Activated CD4-positive, CD25-positive, alpha-beta regulatory T cell treated with anti-CD3 and anti-CD28 coated beads, Interleukin-2, amount 50 U/mL, for 24 hours (primary cell): ENCODE measurements at regions not wholly inside any gene's neighbourhood (a gene's known extent, or its start where the extent isn't known, plus 50 kb on each side); places are given as distances from the start of the nearest gene placed in this dataset.

Experiments
- ATAC-seq, 2 donors: fragments of 150-1000 bp; cut with Tn5 transposase; one replicate each; pipeline ENCODE4 v1.10.0; 2021; ENCODE audit warnings: mild to moderate bottlenecking in 1 of 2, moderate library complexity in 1 of 2

DNA sequence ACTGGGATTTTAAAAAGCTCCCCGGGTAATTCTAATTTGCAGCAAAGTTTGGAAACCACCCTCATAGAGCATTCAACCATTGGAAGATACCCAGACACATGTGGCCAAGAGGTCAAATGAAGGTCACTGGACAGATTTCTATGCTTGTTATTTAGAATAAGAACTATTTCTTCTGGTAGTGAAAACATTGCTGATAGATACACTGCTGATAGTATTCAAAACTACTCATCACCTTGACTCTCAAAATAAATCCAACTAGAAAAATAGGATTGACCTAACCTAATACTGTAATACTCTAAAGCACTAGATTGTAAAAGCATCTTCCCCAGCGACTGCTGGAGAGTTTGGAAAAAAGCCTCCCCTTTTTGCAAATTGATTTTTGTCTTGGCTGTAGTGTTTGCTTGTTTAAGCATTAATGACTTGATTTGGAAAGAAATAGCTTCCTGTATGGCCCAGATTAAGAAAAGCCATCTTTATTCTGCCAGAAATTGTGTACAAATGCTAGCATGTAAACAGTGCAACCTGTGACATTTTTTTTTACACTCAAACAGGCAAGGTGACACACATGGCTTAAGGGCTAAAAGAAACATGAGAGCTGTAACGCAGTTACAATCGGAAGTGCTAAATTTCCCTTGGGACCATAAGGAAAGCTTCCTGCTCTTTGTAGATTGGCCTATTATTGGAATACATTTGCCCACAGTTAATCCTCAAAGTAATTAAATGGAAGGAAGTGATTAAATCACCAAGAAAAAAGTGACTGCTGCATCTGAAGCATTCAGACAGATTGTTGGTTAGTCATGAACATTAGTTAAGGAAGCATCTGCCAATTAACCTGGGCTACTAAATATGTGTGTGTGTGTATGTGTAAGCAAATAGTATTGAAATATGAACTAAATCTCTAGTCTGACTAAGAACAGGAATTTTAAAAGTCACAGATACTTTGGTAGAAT, 356.5 kb upstream of the ATP2B1 start:
- ATAC-seq: no peak

DNA sequence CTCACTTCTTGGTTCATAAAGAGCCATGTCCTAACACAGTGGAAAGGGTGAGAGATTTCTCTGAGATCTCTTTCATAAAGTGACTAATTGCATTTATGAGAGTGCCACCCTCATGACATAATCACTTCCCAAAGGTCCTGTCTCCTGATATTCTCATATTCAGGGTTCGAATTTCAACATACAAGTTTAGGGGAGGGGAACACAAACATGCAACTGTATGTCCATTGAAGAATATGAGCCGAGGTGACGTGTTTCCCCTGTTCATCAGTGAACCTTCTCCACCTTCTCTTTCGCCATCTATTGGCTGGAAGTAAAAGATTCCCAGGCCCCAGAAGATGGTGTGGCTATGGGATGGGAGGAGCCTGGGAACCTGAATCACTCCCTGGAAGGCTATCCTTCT, 354.2 kb upstream of the ATP2B1 start:
- no peak for ATAC-seq

DNA sequence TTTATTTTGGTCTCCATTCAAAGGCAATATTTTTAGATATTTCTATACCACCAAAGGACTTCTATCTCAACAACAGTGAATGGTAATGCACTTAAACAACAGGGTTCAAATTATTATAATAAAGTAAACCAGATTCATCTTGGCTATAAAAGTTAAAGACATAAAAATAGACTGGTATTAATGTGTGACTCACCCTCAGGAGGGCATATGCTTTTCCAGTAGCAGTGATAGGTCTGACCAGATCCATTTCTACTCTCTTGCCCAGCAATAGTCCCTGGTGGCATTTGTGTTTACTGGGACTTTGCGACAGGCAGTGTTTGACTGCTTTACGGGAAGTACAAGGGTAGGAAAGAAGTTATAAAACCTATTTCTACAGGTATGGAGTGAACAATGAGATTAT, 353.2 kb upstream of the ATP2B1 start:
- ATAC-seq: no peak

DNA sequence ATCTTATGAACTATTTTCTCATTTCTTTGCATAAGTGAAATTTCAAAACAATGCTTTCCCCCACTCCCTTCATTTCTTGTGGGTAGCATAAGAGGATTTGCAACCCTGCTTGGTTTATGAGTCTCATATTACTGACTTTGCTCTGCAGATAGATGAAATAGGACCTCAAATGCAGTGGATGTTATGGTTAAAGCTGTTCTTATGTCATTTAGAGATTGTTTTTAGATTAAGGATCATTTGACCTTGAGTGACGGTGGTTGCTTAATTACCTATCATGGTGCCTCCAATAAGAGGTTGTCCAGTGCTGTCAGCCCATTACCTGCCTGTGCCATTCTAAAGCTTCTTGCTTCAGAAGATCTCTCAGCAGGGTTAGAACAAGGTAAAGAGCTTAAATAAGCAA, 351.4 kb upstream of the ATP2B1 start:
- ATAC-seq: no peak

DNA sequence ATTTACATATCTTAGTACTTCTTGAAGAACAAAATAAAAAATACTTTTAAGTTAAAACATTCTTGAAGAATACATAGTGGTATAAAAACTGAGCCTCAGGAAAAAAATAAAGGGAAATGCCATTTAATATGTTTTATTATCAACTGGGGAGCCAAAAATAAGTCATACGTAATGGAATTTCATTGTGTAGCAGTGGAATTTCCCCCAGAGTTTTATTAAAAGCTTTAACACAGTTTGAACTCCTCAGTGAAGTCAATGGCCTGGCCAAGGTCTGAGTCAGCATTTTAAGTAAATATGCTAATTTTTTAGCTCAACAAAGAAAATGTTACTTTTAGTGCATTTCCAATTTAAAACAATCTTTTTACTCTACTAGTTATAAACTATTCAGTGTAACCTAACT, 350.1 kb upstream of the ATP2B1 start:
- no peak for ATAC-seq

DNA sequence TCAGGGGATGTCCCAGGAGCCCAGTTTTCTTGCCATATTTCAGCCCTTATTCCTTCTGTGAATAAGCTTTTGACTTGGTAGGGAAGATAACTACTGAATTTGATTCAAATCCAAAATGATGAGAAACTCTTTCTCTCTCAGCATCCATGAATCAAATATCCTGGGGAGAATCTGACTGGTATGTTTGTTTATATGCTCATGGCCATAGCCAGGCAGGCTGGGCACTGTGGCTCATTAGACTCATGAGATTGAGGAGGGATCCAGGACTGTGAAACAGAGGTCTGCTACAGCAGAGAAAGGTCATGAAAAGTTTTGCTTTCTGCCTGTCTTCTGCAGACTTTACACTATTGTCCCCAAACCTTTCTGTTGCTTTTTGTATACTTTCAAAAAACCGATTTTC, 346.4 kb upstream of the ATP2B1 start:
- no peak for ATAC-seq

DNA sequence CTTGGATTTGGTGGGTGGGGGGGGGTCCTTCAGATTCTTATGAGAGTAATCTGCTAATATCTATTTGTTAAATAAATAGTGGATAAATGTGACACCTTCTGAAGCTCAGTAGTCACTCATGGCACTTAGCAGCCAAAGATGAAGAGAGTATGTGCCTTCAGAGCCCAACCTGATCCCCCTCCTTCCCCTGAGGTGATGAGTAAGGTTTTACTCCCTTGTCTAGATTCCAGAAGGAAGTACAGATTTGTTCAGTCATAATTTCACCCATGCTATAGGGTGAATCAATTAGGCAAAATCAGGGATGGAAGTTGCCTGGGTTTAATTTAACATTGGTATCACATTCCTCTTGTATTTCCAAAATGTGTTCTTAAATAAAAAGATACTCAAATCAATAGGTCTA, 340.3 kb upstream of the ATP2B1 start:
- ATAC-seq: no peak

DNA sequence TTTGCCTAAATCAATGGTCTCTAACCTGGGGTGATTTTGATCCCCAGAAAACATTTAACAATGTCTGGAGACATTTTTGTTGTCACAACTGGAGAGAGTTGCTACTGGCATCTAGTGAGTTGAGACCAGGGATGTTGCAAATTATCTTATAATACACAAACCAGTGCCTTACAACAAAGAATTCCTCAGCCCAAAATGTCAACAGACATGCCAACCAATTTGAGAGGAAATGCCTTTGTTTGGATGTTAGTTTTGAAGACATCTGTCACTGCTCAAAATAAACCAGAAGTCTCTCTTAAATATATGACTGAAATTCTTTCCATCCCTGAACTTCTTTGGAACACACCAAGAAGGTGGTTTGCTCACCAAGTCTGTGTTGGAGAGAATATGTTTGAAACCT, 336.9 kb upstream of the ATP2B1 start:
- no peak for ATAC-seq

DNA sequence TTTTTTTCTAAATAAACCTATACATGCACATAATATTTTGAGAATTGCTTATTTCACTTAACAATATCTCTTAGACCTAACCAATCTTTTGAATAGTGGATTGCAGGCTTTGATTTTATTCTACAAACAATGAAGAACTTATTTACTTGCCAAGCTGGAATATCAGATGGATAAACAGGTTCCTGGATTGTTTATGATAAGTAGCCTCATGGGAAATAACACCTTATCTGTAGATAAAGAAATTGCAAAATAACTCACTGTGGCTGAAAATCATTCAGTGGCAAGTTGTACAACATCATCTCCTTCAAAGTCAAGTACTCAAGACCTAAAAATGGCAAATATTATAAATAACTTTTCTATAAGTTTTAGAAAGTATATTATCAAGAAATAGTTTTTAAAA, 335.4 kb upstream of the ATP2B1 start:
- ATAC-seq: no peak

DNA sequence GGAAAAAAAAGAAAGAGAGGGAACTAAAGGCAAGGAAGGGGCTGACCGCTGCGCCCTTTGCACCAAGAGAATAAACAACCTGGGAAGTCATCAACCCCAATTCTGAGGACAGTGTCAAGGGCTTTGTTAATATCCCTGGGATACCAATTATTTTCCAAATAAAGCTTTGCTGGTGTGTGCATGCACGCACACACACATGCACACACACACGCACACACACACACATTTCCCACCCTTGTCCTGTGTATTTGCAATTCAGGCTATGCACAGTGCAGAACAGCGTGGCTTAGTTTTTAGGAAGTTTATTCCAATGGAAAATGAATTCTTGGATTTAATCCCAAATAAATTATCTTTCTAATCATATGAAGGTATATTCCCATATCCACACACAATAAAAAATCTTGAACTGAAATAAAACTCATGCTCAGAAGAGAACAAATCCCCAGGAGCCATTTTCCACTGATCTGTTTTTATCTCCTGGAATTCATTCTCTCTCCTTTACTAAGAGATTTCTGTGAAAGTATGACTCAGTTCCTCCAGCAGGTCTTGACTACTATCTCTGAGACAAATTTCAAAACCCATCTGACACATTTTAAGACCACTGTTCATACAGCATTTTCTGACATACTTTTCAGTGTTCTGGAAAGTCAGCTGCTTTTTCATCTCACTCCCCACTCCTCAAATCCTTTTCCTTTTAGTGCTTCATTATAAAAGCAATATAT, 334.4 kb upstream of the ATP2B1 start:
- ATAC-seq: peak; percentile 61 to 81

DNA sequence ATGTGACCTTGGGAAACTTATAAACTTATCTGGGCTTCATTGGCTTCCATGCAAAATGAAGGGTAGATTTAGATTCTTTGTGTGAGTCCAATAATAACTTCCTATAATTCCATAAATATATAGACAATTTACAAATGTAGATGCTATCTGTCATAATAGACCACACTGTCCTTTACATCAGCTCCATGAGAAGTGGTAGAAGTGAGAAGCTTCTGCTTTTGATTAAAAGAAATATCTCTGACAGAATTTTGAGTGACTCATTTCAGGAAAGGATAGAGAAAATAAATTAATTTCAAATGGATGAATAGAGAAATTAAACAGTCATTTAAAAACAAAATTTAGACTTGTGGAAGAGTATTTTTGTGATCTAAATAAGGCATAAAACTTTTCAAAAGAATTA, 329.7 kb upstream of the ATP2B1 start:
- ATAC-seq: no peak

DNA sequence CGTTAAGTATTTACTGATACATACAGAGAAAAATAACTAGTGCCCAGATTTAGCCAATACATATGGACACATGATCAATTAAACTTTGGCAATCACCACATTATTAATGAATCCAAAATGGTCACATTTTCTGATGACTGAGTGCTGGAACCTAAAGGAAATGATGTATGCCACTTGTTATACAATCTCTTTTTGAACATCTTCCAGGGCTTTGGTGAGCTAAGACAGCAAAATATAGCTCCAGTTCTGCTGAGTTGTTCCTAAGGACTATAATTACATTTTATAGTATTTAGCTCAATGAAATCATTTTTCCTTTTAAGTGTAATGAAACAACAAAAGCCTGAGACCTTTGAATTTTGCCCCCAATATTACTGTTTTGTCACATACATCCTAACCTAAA, 329.1 kb upstream of the ATP2B1 start:
- ATAC-seq: no peak

DNA sequence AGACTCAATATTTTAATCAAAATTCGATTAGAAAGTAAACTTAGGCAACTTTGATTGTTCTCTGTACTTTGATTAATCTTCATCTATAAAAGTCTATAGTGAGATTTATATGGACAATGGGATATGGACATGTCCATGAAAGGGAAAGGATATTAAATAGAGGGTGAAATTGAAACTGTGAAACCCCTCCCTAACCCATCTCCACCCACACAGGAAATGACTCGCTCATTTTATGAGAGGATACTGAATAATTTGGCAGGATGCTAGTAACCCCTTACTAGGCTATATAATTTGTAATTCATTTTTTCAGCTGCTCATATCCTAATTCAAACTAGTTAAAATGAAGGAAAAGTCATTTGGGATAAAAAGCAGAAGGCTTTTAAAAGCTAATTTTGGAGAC, 328.0 kb upstream of the ATP2B1 start:
- peak; percentile 38 to 45 for ATAC-seq

DNA sequence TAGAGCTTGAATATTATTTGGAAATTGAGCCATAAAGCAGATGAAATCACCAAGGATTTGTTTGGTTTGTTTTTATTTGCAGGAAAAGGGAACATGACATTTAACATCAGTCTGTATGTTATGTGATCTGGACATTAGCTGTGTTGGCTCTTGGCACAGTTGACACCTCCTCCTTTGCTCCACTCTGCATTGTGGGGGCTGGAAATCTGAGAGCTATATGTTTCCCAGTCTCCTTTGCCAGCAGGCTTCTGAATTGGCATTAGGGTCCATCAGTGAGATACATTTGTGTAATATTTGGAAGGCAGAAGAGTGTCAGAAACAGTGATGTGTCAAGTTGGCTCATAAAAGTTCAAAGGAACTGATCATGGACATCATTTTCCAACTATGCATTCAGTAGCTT, 322.1 kb upstream of the ATP2B1 start:
- no peak for ATAC-seq

DNA sequence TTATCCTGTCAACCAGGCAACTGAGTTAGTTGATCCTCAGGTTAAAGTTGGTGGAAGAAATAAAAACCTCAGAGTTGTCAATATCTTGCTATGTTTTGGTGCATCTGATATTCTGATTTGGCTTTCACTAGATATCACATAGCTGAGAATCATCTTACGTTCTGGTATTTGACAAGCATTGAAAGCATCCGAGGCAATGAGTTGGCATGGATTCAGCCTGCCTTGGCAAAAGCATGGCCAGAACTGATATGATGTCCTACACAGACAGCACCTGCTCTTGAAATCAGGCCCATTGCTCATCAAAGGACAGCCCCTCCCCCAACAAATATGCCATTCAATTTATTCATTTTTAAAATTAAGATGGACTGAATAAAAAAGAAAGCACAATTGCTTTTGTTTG, 320.7 kb upstream of the ATP2B1 start:
- no peak for ATAC-seq

DNA sequence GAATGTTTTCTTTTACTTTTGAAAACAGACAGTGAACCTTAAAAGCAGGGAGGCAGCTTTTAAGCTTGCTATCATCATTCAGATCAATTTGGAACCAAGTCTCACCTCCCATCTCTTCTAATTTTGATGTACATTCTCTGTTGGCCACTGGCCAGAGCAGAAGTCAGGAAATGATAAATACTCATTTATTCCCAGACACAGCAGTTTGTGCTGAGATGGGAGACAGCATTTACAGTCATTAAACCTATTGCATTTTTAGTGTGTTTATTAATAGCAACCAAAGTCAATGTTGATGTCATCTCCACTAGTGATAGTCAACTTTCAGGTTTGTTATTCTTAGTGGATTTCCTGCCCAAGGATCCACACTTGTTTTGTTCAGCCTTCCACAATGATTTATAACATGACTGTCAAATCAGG, 320.0 kb upstream of the ATP2B1 start:
- no peak for ATAC-seq

DNA sequence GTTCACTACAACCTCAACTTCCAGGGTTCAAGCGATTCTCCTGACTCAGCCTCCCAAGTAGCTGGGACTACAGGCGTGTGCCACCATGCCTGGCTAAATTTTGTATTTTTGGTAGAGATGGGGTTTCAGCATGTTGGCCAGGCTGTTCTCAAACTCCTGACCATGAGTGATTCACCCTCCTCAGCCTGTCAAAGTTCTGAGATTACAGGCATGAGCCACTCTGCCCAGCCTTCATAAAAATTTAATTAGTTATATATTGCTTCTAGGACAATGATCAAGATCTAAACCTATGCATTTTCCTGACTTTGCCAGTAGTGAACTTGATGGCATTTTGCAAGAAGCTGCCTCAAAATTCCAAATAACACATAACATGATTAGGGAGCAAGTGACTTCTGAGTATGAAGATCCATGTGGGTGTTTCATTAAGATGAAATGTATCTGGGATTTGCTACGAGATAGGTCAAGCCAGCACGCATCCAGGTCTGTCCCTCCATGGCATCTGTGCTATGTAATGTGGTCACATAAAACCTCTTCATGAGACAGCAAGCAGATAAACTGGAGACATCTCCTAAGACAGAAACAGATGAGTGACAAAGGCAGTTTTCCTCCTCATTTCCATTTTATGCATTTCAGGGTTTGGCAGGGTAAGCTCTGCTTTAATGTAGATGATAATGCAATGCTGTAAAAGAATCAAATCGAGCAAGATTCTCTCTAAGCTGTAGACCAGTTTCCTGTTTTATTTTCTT, 319.4 kb upstream of the ATP2B1 start:
- ATAC-seq: no peak

DNA sequence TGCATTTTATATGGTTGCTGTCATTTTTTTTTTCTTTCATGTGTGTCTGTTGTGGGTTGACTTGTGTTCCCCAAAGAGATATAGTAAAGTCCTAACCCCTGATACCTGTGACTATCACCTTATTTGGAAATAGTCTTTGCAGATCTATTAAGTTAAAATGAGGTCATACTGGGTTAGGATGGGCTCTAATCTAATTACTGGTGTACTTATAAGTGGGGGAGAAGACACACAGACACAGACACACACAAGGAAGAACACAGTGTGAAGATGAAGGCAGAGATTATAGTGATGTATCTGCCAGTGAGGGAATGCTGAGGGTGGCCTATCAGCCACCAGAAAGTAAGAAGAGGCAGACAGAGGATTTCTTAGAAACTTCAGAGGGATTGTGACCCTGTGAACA, 318.4 kb upstream of the ATP2B1 start:
- no peak for ATAC-seq

DNA sequence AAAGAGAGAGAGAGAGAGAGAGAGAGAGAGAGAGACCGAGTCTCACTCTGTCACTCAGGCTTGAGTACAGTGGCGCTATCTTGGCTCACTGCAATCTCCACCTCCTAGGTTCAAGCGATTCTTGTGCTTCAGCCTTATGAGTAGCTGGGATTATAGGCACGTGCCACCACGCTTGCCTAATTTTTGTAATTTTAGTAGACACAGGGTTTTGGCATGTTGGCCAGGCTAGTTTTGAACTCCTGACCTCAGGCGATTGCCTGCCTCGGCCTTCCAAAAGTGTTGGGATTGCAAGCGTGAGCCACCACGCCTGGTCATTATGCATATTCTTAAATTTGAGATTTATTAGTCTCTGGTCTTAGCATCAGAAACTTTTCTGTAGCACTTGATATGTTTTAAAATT, 317.9 kb upstream of the ATP2B1 start:
- ATAC-seq: no peak

DNA sequence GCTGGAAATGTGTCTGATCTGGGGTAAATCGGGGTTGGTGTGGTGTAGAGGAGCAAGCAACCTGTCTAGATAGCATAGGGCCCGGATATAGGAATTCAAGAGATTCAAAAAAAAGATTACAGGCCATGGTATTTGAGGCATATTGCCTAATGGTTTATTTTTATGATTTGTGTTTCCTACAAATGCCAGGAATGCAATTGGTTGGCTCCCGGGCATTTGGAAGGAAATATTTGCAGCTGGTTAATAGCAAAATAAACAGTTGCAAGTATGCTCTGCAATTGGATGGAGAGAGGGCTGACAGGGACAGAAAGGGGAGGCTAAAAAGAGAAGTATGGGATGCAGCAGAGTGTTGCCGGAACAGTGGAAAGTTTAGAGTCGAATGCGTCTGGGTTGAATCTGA, 315.6 kb upstream of the ATP2B1 start:
- ATAC-seq: no peak

DNA sequence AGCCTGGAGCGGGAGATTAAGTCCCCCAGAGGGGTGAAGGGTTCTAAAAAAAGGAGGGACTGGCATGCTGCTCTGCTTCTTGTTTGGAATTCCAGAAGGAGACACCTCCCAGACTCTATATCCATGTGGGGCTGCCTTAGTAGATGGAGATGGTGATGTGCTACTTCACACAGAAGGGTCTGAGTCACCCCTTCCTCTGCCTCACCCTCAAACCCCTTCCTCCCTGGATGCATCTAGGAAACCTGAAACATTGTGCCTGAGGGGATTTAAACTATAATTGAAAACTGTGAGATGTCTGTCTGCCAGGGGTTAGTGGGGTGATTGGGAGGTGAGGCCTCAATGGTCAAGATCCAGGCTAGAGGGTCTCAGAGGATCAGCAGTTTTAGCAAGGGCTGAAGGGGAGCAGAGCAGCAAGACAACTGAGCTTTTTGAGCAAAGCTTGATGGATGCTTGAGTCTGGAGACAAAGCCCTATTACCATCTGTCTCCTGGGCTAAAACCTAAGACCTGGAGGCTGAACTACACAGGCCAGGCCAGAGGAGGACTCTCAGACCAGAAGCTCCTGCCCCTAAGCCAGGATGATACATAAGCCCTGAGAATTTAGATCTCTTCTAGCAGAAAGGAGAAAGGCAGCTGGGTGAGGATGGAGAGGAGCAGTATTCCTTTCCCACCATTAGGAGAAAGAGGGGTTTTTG, 314.7 kb upstream of the ATP2B1 start:
- no peak for ATAC-seq

DNA sequence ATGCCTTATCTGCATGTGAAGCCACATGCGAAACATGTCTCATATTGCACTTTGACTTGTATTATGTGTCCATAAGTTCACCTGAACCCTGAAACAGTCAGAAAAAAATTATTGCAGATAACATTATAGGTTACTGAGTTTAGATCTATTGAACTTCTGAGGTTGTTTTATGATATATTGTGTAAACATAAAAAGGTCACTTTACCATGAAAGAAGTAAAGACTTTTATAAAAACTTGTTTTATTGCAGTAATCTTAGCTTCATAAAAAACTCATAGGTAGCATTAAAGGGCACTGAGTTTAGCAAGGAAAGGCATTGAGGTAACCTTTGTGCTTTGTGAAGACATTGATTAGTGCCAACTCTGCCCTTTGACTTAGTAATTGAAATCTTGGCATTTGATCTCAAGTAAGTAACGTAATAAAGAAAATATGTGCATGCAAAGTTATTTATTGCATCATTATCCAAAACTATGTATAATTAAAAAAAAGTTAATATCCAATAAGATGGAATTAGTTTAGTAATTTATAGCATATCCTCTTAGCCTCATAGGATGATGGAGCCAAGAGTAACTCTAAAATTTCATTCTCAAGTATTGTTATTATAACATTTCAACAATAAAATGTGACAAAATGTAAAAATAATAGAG, 313.3 kb upstream of the ATP2B1 start:
- no peak for ATAC-seq
